ENCODE measurements at regions not wholly inside any gene's neighbourhood (a gene's known extent, or its start where the extent isn't known, plus 50 kb on each side); places are given as distances from the start of the nearest gene placed in this dataset.

DNA sequence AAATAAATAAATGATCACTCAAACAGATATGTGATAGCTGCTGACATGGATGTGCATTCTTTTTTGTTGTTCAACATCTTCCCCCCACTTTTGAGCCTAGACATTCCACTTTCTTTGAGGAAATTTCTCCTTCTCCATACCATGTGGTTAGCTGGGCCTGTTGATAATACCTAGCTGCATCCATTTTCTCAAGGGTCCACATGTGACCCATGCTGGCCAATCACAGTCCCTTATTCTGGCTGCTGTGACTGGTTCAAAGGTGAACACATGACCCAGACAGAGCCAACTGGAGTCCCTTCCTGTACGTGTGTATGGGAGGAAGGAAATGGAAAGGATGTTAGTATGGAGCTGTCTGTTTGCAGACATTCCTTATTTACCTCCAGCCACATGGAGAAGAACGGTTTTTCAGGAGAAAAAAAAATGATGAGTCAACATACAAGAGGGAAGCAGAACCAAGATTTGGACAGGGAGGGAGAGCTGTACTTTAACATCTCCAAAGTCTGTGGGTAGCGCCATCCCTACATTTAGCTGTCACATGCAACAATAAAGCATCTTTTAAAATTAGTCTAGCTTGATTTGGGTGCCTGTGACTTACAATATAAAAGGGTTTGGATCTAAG, 391.7 kb upstream of the TBX3 start:
- H3K27me3 ChIP-seq (ENCODE audit: insufficient read depth, low read depth, low read length): no peaks in the 10 kb centered on the region
- H4K20me1 ChIP-seq (ENCODE audit: insufficient read depth): no peaks in the 10 kb centered on the region
- H3K4me3 ChIP-seq (ENCODE audit: low read length): no peak overlapping the region
- H3K36me3 ChIP-seq (ENCODE audit: insufficient read depth, low read length): no peaks in the 10 kb centered on the region
- H2AFZ ChIP-seq (ENCODE audit: low read depth, low read length): no peak overlapping the region
- H3K27ac ChIP-seq (ENCODE audit: low read length): no peak overlapping the region
- no peaks in the 10 kb centered on the region for H3K9me3 ChIP-seq (ENCODE audit: low read length)
- TF ChIP-seq EP300 (conservative IDR thresholded peaks at IDR 0.05; ENCODE audit: poor library complexity, severe bottlenecking) (no peak), TAF1 (IDR thresholded peaks at IDR 0.05; ENCODE audit: low read depth) (no peak), SMC3 (conservative IDR thresholded peaks at IDR 0.05; ENCODE audit: poor library complexity) (no peak), POLR2AphosphoS5 (IDR thresholded peaks at IDR 0.05) (no peak), RAD21 (conservative IDR thresholded peaks at IDR 0.05) (no peak), EZH2 (IDR thresholded peaks at IDR 0.05; ENCODE audit: borderline replicate concordance, insufficient read depth, low read length, poor library complexity, severe bottlenecking) (no peak), MXI1 (conservative IDR thresholded peaks at IDR 0.05; ENCODE audit: poor library complexity, severe bottlenecking) (no peak)
- TF ChIP-seq, protein P1, sequence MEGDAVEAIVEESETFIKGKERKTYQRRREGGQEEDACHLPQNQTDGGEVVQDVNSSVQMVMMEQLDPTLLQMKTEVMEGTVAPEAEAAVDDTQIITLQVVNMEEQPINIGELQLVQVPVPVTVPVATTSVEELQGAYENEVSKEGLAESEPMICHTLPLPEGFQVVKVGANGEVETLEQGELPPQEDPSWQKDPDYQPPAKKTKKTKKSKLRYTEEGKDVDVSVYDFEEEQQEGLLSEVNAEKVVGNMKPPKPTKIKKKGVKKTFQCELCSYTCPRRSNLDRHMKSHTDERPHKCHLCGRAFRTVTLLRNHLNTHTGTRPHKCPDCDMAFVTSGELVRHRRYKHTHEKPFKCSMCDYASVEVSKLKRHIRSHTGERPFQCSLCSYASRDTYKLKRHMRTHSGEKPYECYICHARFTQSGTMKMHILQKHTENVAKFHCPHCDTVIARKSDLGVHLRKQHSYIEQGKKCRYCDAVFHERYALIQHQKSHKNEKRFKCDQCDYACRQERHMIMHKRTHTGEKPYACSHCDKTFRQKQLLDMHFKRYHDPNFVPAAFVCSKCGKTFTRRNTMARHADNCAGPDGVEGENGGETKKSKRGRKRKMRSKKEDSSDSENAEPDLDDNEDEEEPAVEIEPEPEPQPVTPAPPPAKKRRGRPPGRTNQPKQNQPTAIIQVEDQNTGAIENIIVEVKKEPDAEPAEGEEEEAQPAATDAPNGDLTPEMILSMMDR (IDR thresholded peaks at IDR 0.05; ENCODE audit: poor library complexity, severe bottlenecking): no peak
- TF ChIP-seq, protein P2, sequence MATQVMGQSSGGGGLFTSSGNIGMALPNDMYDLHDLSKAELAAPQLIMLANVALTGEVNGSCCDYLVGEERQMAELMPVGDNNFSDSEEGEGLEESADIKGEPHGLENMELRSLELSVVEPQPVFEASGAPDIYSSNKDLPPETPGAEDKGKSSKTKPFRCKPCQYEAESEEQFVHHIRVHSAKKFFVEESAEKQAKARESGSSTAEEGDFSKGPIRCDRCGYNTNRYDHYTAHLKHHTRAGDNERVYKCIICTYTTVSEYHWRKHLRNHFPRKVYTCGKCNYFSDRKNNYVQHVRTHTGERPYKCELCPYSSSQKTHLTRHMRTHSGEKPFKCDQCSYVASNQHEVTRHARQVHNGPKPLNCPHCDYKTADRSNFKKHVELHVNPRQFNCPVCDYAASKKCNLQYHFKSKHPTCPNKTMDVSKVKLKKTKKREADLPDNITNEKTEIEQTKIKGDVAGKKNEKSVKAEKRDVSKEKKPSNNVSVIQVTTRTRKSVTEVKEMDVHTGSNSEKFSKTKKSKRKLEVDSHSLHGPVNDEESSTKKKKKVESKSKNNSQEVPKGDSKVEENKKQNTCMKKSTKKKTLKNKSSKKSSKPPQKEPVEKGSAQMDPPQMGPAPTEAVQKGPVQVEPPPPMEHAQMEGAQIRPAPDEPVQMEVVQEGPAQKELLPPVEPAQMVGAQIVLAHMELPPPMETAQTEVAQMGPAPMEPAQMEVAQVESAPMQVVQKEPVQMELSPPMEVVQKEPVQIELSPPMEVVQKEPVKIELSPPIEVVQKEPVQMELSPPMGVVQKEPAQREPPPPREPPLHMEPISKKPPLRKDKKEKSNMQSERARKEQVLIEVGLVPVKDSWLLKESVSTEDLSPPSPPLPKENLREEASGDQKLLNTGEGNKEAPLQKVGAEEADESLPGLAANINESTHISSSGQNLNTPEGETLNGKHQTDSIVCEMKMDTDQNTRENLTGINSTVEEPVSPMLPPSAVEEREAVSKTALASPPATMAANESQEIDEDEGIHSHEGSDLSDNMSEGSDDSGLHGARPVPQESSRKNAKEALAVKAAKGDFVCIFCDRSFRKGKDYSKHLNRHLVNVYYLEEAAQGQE (IDR thresholded peaks at IDR 0.05; ENCODE audit: borderline replicate concordance): no peak
- H3F3A ChIP-seq (ENCODE audit: insufficient read depth, low read length, poor library complexity, severe bottlenecking): no peaks in the 10 kb centered on the region
- H3K9ac ChIP-seq (ENCODE audit: low read length): no peak overlapping the region
- no peaks in the 10 kb centered on the region for H3K79me2 ChIP-seq (replicated peaks; ENCODE audit: insufficient read depth, low read length)
- H3K9me2 ChIP-seq (ENCODE audit: insufficient read depth, low read length): no peaks in the 10 kb centered on the region
- no peak overlapping the region for H3K4me2 ChIP-seq (ENCODE audit: low read length)

DNA sequence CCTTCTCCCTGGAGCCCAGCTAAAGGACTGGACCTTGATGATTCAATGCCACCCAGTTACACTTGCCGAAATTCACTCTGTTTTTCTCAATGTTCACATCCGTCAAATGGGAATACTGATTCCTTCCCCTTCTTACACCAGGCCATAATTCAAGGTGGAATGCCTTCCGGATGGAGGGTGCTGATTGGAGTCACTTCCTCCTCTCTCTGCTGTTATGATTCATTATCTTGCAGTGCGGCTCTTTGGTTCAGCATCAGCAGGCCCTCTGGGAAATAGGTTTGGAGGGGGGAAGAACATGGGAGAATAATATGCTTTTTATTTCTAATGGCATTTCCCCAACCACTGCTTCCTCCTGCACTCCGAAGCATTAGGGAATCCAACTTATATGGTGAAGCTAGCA, 390.6 kb upstream of the TBX3 start:
- no peak overlapping the region for H3K9ac ChIP-seq (ENCODE audit: low read length)
- H3K4me2 ChIP-seq (ENCODE audit: low read length): no peak overlapping the region
- H3K36me3 ChIP-seq (ENCODE audit: insufficient read depth, low read length): no peaks in the 10 kb centered on the region
- no peak overlapping the region for H3K4me3 ChIP-seq (ENCODE audit: low read length)
- no peaks in the 10 kb centered on the region for H4K20me1 ChIP-seq (ENCODE audit: insufficient read depth)
- no peaks in the 10 kb centered on the region for H3K9me3 ChIP-seq (ENCODE audit: low read length)
- TF ChIP-seq EZH2 (IDR thresholded peaks at IDR 0.05; ENCODE audit: borderline replicate concordance, insufficient read depth, low read length, poor library complexity, severe bottlenecking) (no peak), TAF1 (IDR thresholded peaks at IDR 0.05; ENCODE audit: low read depth) (no peak), POLR2AphosphoS5 (IDR thresholded peaks at IDR 0.05) (no peak), MXI1 (conservative IDR thresholded peaks at IDR 0.05; ENCODE audit: poor library complexity, severe bottlenecking) (no peak)
- TF ChIP-seq, protein P2 (IDR thresholded peaks at IDR 0.05; ENCODE audit: borderline replicate concordance): no peak
- TF ChIP-seq, protein P1 (IDR thresholded peaks at IDR 0.05; ENCODE audit: poor library complexity, severe bottlenecking): no peak
- no peaks in the 10 kb centered on the region for H3K27me3 ChIP-seq (ENCODE audit: insufficient read depth, low read depth, low read length)
- no peak overlapping the region for H3K27ac ChIP-seq (ENCODE audit: low read length)
- H2AFZ ChIP-seq (ENCODE audit: low read depth, low read length): no peak overlapping the region
- H3K9me2 ChIP-seq (ENCODE audit: insufficient read depth, low read length): no peaks in the 10 kb centered on the region
- no peaks in the 10 kb centered on the region for H3K79me2 ChIP-seq (replicated peaks; ENCODE audit: insufficient read depth, low read length)
- H3F3A ChIP-seq (ENCODE audit: insufficient read depth, low read length, poor library complexity, severe bottlenecking): no peaks in the 10 kb centered on the region
